Caco-2 (cell line): ENCODE measurements at regions not wholly inside any gene's neighbourhood (a gene's known extent, or its start where the extent isn't known, plus 50 kb on each side); places are given as distances from the start of the nearest gene placed in this dataset.

Experiments
- BruUV-seq: library from RNA; stranded (reverse); fragments of 400-500 nt; replicated peaks from 2 replicates; lab custom pipeline; 2021; lab: Mats Ljungman, UMichigan
- CTCF ChIA-PET: fragments of 300-600 bp; sonication (Branson Sonifier 250); formaldehyde crosslinking; loops from one replicate; lab custom pipeline; 2022; ENCODE audit warnings: antibody characterized with exemption; lab: Charles Lee
- POLR2A ChIA-PET: fragments of 300-600 bp; sonication (Branson Sonifier 250); formaldehyde crosslinking; loops from one replicate; lab custom pipeline; 2022; ENCODE audit warnings: antibody characterized with exemption; lab: Charles Lee
- DNase-seq, 2 experiments: peaks; one replicate each; pipeline versions ENCODE4 v3.0.0 to v3.0.0-alpha.2; 2020 to 2022
- H3K27me3 ChIP-seq: replicated peaks from 2 replicates; pipeline ENCODE4 v1.6.0; 2011; ENCODE audit warnings: low read length; ENCODE audit not compliant: control insufficient read depth, insufficient read depth
- H3K36me3 ChIP-seq: 2 replicates; pipeline ENCODE4 v1.5.1; 2011; ENCODE audit warnings: low read length; ENCODE audit not compliant: control insufficient read depth, insufficient read depth
- H3K4me1 ChIP-seq: fragments of 250-450 bp; sonication (Bioruptor Pico); 2 replicates; pipeline ENCODE4 v1.5.1; 2020; ENCODE audit warnings: mild to moderate bottlenecking
- H3K4me3 ChIP-seq: 2 replicates; pipeline ENCODE4 v1.5.1; 2011; ENCODE audit warnings: low read depth, mild to moderate bottlenecking, control low read depth, low read length
- H3K9me3 ChIP-seq: fragments of 250-450 bp; sonication (Bioruptor Pico); 2 replicates; pipeline ENCODE4 v1.5.1; 2020; ENCODE audit warnings: mild to moderate bottlenecking, moderate library complexity
- H3K27ac Mint-ChIP-seq: one replicate; pipeline ENCODE4 v1.8.0; 2022; ENCODE audit warnings: mixed read lengths; ENCODE audit not compliant: unreplicated experiment
- H3K27me3 Mint-ChIP-seq: one replicate; pipeline ENCODE4 v1.8.0; 2022; ENCODE audit warnings: mixed read lengths; ENCODE audit not compliant: insufficient read depth, unreplicated experiment
- H3K36me3 Mint-ChIP-seq: one replicate; pipeline ENCODE4 v1.8.0; 2022; ENCODE audit warnings: mild to moderate bottlenecking, mixed read lengths; ENCODE audit not compliant: insufficient read depth, unreplicated experiment
- H3K4me1 Mint-ChIP-seq: one replicate; pipeline ENCODE4 v1.8.0; 2022; ENCODE audit warnings: low read depth, mixed read lengths; ENCODE audit not compliant: unreplicated experiment
- H3K4me3 Mint-ChIP-seq: one replicate; pipeline ENCODE4 v1.8.0; 2022; ENCODE audit warnings: mild to moderate bottlenecking, moderate library complexity, mixed read lengths; ENCODE audit not compliant: unreplicated experiment
- H3K9me3 Mint-ChIP-seq: one replicate; pipeline ENCODE4 v1.8.0; 2022; ENCODE audit warnings: mixed read lengths; ENCODE audit not compliant: unreplicated experiment
- CTCF ChIP-seq, 2 experiments: fragments of 200-600 bp in 1 of 2; IDR thresholded peaks; 1 replicate in 1 of 2; 2 replicates in 1 of 2; pipeline versions ENCODE4 v1.5.1 to v1.8.0; 2011 to 2022; ENCODE audit warnings: antibody characterized with exemption in 1 of 2, control low read depth in 1 of 2, inconsistent platforms in 1 of 2, low read depth in 1 of 2, low read length in 1 of 2, mild to moderate bottlenecking in 1 of 2, moderate library complexity in 1 of 2; ENCODE audit not compliant: insufficient read depth in 1 of 2, severe bottlenecking in 1 of 2, unreplicated experiment in 1 of 2
- intact Hi-C: fragments of 100-400 bp; cut with micrococcal nuclease; formaldehyde crosslinking; loops from one replicate; pipeline ENCODE4 v1.10.0; 2022; ENCODE audit not compliant: unreplicated experiment

- no peaks in the 10 kb centered on the region for H3K36me3 Mint-ChIP-seq
- no peak for DNase-seq
- H3K9me3 ChIP-seq: no peaks in the 10 kb centered on the region
- TF ChIP-seq CTCF (IDR thresholded peaks at IDR 0.05; ENCODE audit: insufficient read depth in 1 of 2, low read depth in 1 of 2, low read length in 1 of 2, severe bottlenecking in 1 of 2, unreplicated experiment in 1 of 2): no peak
- H3K36me3 ChIP-seq: no peaks in the 10 kb centered on the region
- no TSS peak for BruUV-seq
- no peaks in the 10 kb centered on the region for H3K4me1 ChIP-seq
- H3K27ac Mint-ChIP-seq: no peak overlapping the region
- POLR2A ChIA-PET: no interaction called here
- H3K27me3 ChIP-seq: no peaks in the 10 kb centered on the region; the same call in 1 of the 2 replicates
- peaks cover 6% of the 10 kb centered on the region for H3K27me3 Mint-ChIP-seq
- H3K9me3 Mint-ChIP-seq: no peaks in the 10 kb centered on the region
- intact Hi-C loops: no loop called here
- no peak overlapping the region for H3K4me3 Mint-ChIP-seq
- no peaks in the 10 kb centered on the region for H3K4me1 Mint-ChIP-seq
- CTCF ChIA-PET: no interaction called here
- no peak overlapping the region for H3K4me3 ChIP-seq
Observed at GRCh38 chr2:16741498-16741897, 75.9 kb upstream of the CYRIA start.

- POLR2A ChIA-PET: no interaction called here
- TF ChIP-seq CTCF (IDR thresholded peaks at IDR 0.05; ENCODE audit: insufficient read depth in 1 of 2, low read depth in 1 of 2, low read length in 1 of 2, severe bottlenecking in 1 of 2, unreplicated experiment in 1 of 2): no peak
- intact Hi-C loops: no loop called here
Observed at GRCh38 chr2:16739778-16740581, 74.3 kb upstream of the CYRIA start.

GRCh38 chr2:16738361-16739225, 73.0 kb upstream of the CYRIA start:
- Histone ChIP-seq H3K36me3 (no peaks in the 10 kb centered on the region), H3K4me1 (no peaks in the 10 kb centered on the region), H3K27me3 (peaks cover 2% of the 10 kb centered on the region; the same call in 1 of the 2 replicates), H3K9me3 (no peaks in the 10 kb centered on the region), H3K4me3 (no peak overlapping the region)
- POLR2A ChIA-PET: no interaction called here
- Mint-ChIP-seq H3K4me1 (no peaks in the 10 kb centered on the region), H3K27ac (no peak overlapping the region), H3K36me3 (no peaks in the 10 kb centered on the region), H3K27me3 (peaks cover 8% of the 10 kb centered on the region), H3K9me3 (no peaks in the 10 kb centered on the region), H3K4me3 (no peak overlapping the region)
- intact Hi-C loops: no loop called here
- DNase-seq: no peak
- CTCF ChIA-PET: no interaction called here
- no TSS peak for BruUV-seq
- no peak for TF ChIP-seq CTCF (IDR thresholded peaks at IDR 0.05; ENCODE audit: insufficient read depth in 1 of 2, low read depth in 1 of 2, low read length in 1 of 2, severe bottlenecking in 1 of 2, unreplicated experiment in 1 of 2)

More at GRCh38 chr2:16739778-16740581, 74.3 kb upstream of the CYRIA start:
- CTCF ChIA-PET: no interaction called here
- no peaks in the 10 kb centered on the region for H3K27me3 ChIP-seq
- H3K4me3 ChIP-seq: no peak overlapping the region
- H3K4me1 ChIP-seq: no peaks in the 10 kb centered on the region
- Mint-ChIP-seq H3K9me3 (no peaks in the 10 kb centered on the region), H3K27ac (no peak overlapping the region), H3K4me3 (no peak overlapping the region), H3K36me3 (no peaks in the 10 kb centered on the region), H3K4me1 (no peaks in the 10 kb centered on the region), H3K27me3 (peaks cover 5% of the 10 kb centered on the region)
- BruUV-seq: no TSS peak
- no peaks in the 10 kb centered on the region for H3K9me3 ChIP-seq
- H3K36me3 ChIP-seq: no peaks in the 10 kb centered on the region
- DNase-seq: no peak
